ENCODE measurements at regions not wholly inside any gene's neighbourhood (a gene's known extent, or its start where the extent isn't known, plus 50 kb on each side); places are given as distances from the start of the nearest gene placed in this dataset.

DNA sequence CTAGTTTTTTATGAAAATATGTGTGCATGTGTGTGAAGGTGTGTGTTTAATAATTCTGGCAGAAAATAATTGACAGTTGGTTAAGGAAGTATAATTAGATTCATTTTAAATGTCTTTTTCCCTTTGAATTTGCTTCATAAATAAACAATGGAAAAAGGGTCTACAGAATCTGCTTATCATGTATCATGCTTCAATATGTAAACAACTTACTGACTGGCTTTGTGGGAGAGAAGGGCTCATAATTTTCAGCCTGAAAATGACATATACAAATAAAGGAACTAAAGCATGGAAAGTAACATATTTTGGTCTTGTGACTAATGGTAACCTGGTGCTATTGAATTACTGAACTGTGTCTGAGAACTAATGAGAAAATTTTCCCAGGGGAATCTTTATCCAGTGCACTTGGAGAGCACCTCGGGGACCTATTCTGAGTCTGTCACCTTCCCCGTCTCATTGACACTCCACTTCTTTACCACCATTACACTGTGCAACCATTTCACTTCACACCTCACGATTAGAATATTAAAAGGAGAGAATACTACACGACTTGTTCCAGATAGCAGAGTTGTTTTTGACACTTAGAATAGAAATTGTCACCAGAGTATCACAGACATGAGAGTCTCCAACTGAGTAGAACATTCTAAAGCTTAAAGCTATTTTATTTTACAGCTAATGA is 298.6 kb downstream of the TFEC start:
- H3K27ac ChIP-seq (ENCODE audit: low read depth) = no peak overlapping the region
- H3K4me3 ChIP-seq = no peak overlapping the region
- no peaks in the 10 kb centered on the region for H4K20me1 ChIP-seq (replicated peaks; ENCODE audit: insufficient read depth)
- Mint-ChIP-seq H3K36me3 (ENCODE audit: low read depth) (no peaks in the 10 kb centered on the region), H3K27me3 (ENCODE audit: insufficient read depth, low read depth, poor library complexity) (peaks cover 3% of the 10 kb centered on the region), H3K9me3 (no peaks in the 10 kb centered on the region), H3K4me1 (peaks cover 12% of the 10 kb centered on the region), H3K27ac (no peak overlapping the region), H3K4me3 (no peak overlapping the region)
- no peaks in the 10 kb centered on the region for H3K79me2 ChIP-seq (replicated peaks; ENCODE audit: insufficient read depth)
- H2AFZ ChIP-seq = no peak overlapping the region
- H3K4me2 ChIP-seq = no peak overlapping the region
- no peaks in the 10 kb centered on the region for H3K27me3 ChIP-seq (ENCODE audit: insufficient read depth)
- TF ChIP-seq EZH2phosphoT487 (IDR thresholded peaks at IDR 0.05; ENCODE audit: unreplicated experiment) = no peak
- TF ChIP-seq, protein P1, sequence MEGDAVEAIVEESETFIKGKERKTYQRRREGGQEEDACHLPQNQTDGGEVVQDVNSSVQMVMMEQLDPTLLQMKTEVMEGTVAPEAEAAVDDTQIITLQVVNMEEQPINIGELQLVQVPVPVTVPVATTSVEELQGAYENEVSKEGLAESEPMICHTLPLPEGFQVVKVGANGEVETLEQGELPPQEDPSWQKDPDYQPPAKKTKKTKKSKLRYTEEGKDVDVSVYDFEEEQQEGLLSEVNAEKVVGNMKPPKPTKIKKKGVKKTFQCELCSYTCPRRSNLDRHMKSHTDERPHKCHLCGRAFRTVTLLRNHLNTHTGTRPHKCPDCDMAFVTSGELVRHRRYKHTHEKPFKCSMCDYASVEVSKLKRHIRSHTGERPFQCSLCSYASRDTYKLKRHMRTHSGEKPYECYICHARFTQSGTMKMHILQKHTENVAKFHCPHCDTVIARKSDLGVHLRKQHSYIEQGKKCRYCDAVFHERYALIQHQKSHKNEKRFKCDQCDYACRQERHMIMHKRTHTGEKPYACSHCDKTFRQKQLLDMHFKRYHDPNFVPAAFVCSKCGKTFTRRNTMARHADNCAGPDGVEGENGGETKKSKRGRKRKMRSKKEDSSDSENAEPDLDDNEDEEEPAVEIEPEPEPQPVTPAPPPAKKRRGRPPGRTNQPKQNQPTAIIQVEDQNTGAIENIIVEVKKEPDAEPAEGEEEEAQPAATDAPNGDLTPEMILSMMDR (conservative IDR thresholded peaks at IDR 0.05; ENCODE audit: low read depth in 2 of 2) = no peak
- no peak for TF ChIP-seq JUNB (IDR thresholded peaks at IDR 0.05; ENCODE audit: unreplicated experiment)
- TF ChIP-seq NANOG (IDR thresholded peaks at IDR 0.05; ENCODE audit: borderline replicate concordance) = no peak
- no peak for TF ChIP-seq CREB1 (CRISPR knock-in tag; IDR thresholded peaks at IDR 0.05; ENCODE audit: low read depth)
- TF ChIP-seq, protein P2, sequence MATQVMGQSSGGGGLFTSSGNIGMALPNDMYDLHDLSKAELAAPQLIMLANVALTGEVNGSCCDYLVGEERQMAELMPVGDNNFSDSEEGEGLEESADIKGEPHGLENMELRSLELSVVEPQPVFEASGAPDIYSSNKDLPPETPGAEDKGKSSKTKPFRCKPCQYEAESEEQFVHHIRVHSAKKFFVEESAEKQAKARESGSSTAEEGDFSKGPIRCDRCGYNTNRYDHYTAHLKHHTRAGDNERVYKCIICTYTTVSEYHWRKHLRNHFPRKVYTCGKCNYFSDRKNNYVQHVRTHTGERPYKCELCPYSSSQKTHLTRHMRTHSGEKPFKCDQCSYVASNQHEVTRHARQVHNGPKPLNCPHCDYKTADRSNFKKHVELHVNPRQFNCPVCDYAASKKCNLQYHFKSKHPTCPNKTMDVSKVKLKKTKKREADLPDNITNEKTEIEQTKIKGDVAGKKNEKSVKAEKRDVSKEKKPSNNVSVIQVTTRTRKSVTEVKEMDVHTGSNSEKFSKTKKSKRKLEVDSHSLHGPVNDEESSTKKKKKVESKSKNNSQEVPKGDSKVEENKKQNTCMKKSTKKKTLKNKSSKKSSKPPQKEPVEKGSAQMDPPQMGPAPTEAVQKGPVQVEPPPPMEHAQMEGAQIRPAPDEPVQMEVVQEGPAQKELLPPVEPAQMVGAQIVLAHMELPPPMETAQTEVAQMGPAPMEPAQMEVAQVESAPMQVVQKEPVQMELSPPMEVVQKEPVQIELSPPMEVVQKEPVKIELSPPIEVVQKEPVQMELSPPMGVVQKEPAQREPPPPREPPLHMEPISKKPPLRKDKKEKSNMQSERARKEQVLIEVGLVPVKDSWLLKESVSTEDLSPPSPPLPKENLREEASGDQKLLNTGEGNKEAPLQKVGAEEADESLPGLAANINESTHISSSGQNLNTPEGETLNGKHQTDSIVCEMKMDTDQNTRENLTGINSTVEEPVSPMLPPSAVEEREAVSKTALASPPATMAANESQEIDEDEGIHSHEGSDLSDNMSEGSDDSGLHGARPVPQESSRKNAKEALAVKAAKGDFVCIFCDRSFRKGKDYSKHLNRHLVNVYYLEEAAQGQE (IDR thresholded peaks at IDR 0.05; ENCODE audit: unreplicated experiment) = no peak
- no peak for TF ChIP-seq ZNF331 (CRISPR knock-in tag; IDR thresholded peaks at IDR 0.05; ENCODE audit: low read depth)
- TF ChIP-seq, protein P3, sequence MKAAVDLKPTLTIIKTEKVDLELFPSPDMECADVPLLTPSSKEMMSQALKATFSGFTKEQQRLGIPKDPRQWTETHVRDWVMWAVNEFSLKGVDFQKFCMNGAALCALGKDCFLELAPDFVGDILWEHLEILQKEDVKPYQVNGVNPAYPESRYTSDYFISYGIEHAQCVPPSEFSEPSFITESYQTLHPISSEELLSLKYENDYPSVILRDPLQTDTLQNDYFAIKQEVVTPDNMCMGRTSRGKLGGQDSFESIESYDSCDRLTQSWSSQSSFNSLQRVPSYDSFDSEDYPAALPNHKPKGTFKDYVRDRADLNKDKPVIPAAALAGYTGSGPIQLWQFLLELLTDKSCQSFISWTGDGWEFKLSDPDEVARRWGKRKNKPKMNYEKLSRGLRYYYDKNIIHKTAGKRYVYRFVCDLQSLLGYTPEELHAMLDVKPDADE (IDR thresholded peaks at IDR 0.05) = no peak
- TF ChIP-seq EZH2 (IDR thresholded peaks at IDR 0.05; ENCODE audit: low read depth, unreplicated experiment) = no peak
- no peak for TF ChIP-seq ZNF114 (CRISPR knock-in tag; IDR thresholded peaks at IDR 0.05)
- no peak for TF ChIP-seq POLR2AphosphoS5 (IDR thresholded peaks at IDR 0.05; ENCODE audit: low read depth)
- TF ChIP-seq STAT1 (IDR thresholded peaks at IDR 0.05; ENCODE audit: unreplicated experiment) = no peak
- TF ChIP-seq, protein P4, sequence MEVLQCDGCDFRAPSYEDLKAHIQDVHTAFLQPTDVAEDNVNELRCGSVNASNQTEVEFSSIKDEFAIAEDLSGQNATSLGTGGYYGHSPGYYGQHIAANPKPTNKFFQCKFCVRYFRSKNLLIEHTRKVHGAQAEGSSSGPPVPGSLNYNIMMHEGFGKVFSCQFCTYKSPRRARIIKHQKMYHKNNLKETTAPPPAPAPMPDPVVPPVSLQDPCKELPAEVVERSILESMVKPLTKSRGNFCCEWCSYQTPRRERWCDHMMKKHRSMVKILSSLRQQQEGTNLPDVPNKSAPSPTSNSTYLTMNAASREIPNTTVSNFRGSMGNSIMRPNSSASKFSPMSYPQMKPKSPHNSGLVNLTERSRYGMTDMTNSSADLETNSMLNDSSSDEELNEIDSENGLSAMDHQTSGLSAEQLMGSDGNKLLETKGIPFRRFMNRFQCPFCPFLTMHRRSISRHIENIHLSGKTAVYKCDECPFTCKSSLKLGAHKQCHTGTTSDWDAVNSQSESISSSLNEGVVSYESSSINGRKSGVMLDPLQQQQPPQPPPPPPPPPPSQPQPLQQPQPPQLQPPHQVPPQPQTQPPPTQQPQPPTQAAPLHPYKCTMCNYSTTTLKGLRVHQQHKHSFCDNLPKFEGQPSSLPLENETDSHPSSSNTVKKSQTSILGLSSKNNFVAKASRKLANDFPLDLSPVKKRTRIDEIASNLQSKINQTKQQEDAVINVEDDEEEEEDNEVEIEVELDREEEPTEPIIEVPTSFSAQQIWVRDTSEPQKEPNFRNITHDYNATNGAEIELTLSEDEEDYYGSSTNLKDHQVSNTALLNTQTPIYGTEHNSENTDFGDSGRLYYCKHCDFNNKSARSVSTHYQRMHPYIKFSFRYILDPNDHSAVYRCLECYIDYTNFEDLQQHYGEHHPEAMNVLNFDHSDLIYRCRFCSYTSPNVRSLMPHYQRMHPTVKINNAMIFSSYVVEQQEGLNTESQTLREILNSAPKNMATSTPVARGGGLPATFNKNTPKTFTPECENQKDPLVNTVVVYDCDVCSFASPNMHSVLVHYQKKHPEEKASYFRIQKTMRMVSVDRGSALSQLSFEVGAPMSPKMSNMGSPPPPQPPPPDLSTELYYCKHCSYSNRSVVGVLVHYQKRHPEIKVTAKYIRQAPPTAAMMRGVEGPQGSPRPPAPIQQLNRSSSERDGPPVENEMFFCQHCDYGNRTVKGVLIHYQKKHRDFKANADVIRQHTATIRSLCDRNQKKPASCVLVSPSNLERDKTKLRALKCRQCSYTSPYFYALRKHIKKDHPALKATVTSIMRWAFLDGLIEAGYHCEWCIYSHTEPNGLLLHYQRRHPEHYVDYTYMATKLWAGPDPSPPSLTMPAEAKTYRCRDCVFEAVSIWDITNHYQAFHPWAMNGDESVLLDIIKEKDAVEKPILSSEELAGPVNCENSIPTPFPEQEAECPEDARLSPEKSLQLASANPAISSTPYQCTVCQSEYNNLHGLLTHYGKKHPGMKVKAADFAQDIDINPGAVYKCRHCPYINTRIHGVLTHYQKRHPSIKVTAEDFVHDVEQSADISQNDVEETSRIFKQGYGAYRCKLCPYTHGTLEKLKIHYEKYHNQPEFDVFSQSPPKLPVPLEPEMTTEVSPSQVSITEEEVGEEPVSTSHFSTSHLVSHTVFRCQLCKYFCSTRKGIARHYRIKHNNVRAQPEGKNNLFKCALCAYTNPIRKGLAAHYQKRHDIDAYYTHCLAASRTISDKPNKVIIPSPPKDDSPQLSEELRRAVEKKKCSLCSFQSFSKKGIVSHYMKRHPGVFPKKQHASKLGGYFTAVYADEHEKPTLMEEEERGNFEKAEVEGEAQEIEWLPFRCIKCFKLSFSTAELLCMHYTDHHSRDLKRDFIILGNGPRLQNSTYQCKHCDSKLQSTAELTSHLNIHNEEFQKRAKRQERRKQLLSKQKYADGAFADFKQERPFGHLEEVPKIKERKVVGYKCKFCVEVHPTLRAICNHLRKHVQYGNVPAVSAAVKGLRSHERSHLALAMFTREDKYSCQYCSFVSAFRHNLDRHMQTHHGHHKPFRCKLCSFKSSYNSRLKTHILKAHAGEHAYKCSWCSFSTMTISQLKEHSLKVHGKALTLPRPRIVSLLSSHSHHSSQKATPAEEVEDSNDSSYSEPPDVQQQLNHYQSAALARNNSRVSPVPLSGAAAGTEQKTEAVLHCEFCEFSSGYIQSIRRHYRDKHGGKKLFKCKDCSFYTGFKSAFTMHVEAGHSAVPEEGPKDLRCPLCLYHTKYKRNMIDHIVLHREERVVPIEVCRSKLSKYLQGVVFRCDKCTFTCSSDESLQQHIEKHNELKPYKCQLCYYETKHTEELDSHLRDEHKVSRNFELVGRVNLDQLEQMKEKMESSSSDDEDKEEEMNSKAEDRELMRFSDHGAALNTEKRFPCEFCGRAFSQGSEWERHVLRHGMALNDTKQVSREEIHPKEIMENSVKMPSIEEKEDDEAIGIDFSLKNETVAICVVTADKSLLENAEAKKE (CRISPR knock-in tag; IDR thresholded peaks at IDR 0.05) = no peak
- H3K9me2 ChIP-seq (ENCODE audit: insufficient read depth) = no peaks in the 10 kb centered on the region
- DNase-seq (ENCODE audit: low spot score) = no peak
- H3K4me1 ChIP-seq (ENCODE audit: insufficient read depth) = no peaks in the 10 kb centered on the region
- no peak for ATAC-seq
- H3F3A ChIP-seq (replicated peaks; ENCODE audit: low read depth) = no peaks in the 10 kb centered on the region
- H3K36me3 ChIP-seq (ENCODE audit: insufficient read depth) = no peaks in the 10 kb centered on the region
